ENCODE measurements at regions not wholly inside any gene's neighbourhood (a gene's known extent, or its start where the extent isn't known, plus 50 kb on each side); places are given as distances from the start of the nearest gene placed in this dataset.

DNA sequence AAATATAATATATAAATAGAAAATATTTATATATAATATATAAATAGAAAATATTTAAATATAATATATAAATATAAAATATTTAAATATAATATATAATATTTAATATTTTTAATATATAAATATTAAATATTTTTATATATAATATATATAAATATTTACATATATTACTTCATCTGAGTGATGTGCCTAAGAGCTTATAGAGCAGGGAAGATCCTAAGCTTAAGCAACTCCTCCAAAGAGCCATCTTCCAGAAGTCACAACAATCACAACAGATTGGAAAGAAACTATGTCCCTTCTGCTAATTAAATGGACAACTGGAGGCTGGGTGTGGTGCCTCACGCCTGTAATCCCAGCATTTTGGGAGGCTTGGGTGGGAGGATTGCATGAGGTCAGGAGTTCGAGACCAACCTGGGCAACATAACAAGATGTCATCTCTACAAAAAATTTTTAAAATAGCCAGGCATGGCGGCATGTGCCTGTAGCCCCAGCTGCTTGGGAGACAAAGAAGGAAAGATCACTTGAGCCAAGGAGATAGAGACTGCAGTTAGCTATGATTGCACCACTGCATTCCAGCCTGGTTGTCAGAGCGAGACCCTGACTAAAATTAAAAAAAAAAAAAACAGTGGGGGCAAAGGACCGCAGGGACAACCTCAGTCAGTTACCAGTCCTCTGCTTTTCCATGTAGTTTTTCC lies 198.7 kb downstream of the SKIDA1 start (continued):
- TF ChIP-seq MAFK (IDR thresholded peaks at IDR 0.05; ENCODE audit: low read depth, low read length), result no peak
